ENCODE measurements at regions not wholly inside any gene's neighbourhood (a gene's known extent, or its start where the extent isn't known, plus 50 kb on each side); places are given as distances from the start of the nearest gene placed in this dataset.

DNA sequence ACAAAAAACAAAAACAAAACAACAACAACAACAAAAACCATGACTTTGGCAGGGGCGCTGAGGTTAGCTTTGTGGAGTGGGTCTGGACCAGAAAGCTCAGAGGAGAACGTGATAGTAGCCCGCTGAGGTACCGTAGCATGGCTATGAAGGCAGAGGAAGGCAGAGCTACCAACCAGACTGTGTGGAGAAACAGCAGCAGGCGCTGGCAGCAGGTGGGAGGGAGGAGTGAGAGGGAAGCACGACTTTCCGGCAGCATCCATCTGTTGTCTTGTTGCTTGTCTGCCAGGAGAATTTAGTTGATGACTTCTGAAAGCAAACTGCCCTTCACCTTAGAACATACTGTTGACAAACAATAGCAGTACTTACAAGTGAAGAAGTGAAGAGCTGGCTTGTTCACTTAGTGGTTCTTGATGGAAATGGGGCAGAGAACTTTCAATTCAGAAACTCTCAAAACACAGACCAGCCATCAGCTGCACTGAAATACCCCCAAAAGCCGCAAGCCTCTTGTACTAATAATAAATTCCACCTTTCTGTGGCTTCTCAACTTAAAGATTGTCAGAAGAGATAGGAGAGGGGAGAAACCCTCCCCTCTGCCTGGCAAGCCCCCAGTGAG is 447.2 kb downstream of the SLITRK2 start:
- no peak overlapping the region for H3K4me3 ChIP-seq (ENCODE audit: low read length)
- TF ChIP-seq, protein P1, sequence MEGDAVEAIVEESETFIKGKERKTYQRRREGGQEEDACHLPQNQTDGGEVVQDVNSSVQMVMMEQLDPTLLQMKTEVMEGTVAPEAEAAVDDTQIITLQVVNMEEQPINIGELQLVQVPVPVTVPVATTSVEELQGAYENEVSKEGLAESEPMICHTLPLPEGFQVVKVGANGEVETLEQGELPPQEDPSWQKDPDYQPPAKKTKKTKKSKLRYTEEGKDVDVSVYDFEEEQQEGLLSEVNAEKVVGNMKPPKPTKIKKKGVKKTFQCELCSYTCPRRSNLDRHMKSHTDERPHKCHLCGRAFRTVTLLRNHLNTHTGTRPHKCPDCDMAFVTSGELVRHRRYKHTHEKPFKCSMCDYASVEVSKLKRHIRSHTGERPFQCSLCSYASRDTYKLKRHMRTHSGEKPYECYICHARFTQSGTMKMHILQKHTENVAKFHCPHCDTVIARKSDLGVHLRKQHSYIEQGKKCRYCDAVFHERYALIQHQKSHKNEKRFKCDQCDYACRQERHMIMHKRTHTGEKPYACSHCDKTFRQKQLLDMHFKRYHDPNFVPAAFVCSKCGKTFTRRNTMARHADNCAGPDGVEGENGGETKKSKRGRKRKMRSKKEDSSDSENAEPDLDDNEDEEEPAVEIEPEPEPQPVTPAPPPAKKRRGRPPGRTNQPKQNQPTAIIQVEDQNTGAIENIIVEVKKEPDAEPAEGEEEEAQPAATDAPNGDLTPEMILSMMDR (IDR thresholded peaks at IDR 0.05; ENCODE audit: insufficient read depth, low read depth, low read length, missing control alignments): no peak
- DNase-seq (ENCODE audit: low read depth): no peak

DNA sequence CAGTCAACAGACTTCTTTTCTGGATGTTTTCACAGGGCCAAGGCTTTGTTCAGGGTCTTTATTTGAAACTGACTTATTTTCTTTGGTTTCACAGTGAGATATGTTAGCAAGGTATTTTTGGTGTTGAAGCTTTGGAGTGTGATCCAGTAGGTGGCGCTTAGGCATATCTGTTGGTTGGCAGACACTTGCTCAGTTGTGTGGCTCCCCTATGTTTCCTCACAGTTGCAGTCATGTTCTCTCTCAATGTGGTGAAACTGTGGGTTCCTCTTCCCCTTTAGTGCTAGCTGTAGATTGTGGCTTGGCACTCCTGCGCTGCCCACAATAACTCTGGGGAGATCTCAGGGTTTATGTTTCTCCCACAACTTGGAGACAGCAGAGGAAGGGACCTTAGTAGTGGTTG is 460.8 kb downstream of the SLITRK2 start:
- DNase-seq (ENCODE audit: low read depth): peak; percentile 0
- H3K4me3 ChIP-seq (ENCODE audit: low read length): no peak overlapping the region
- TF ChIP-seq, protein P1 (IDR thresholded peaks at IDR 0.05; ENCODE audit: insufficient read depth, low read depth, low read length, missing control alignments): no peak
